ENCODE measurements at regions not wholly inside any gene's neighbourhood (a gene's known extent, or its start where the extent isn't known, plus 50 kb on each side); places are given as distances from the start of the nearest gene placed in this dataset.
"Not testable (repeated sequence)": the region's sequence is repeated elsewhere in the genome, so short reads cannot be mapped to it uniquely, and the experiment has no call there.

GRCh38 chr6:157753291-157753690 lies 69.8 kb upstream of the SNX9 start:
- Histone ChIP-seq H3K23ac (ENCODE audit: insufficient read length, low read depth, low read length) (no peak overlapping the region), H3T11ph (ENCODE audit: low read length) (no peak overlapping the region), H3K4me1 (ENCODE audit: insufficient read depth, low read length) (peaks cover 5% of the 10 kb centered on the region; the same call in 1 of the 2 replicates), H4K8ac (replicated peaks; ENCODE audit: insufficient read length, low read depth, low read length) (no peak overlapping the region), H3K9ac (ENCODE audit: extremely low read depth, insufficient read length, low read length) (no peak overlapping the region), H3K79me2 (ENCODE audit: insufficient read depth, low read length) (no peaks in the 10 kb centered on the region), H3K27ac (ENCODE audit: insufficient read length, low read depth, low read length) (no peak overlapping the region), H4K20me1 (ENCODE audit: control insufficient read depth, insufficient read depth, insufficient read length) (no peaks in the 10 kb centered on the region), H4K5ac (ENCODE audit: insufficient read length, low read depth, low read length) (no peak overlapping the region), H2AFZ (ENCODE audit: low read length) (no peak overlapping the region), H3K4me2 (ENCODE audit: insufficient read depth, insufficient read length, low read length) (no peak overlapping the region), H3K4ac (ENCODE audit: low read depth, low read length) (no peak overlapping the region), H4K91ac (ENCODE audit: insufficient read length, low read depth, low read length) (no peak overlapping the region), H2BK20ac (ENCODE audit: low read depth, low read length, poor library complexity, severe bottlenecking) (no peak overlapping the region), H2BK12ac (ENCODE audit: insufficient read length, low read depth, low read length) (no peak overlapping the region), H2AK5ac (ENCODE audit: insufficient read length, low read length) (no peak overlapping the region), H3K27me3 (ENCODE audit: insufficient read depth, low read length) (no peaks in the 10 kb centered on the region), H2BK120ac (ENCODE audit: low read depth, low read length, poor library complexity, severe bottlenecking) (no peak overlapping the region), H3K14ac (ENCODE audit: insufficient read depth, low read length) (no peak overlapping the region), H3K18ac (ENCODE audit: insufficient read length, low read depth, low read length) (no peak overlapping the region), H2BK5ac (ENCODE audit: insufficient read length, low read length) (no peak overlapping the region), H3K9me3 (ENCODE audit: control insufficient read depth, low read depth, low read length) (peaks cover 4% of the 10 kb centered on the region), H3K23me2 (ENCODE audit: insufficient read length, low read depth, low read length, poor library complexity, severe bottlenecking) (no peaks in the 10 kb centered on the region), H3K79me1 (ENCODE audit: insufficient read depth, low read depth, low read length, poor library complexity, severe bottlenecking) (no peaks in the 10 kb centered on the region), H2BK15ac (ENCODE audit: low read depth, low read length) (no peak overlapping the region), H3K56ac (ENCODE audit: insufficient read length, low read depth, low read length) (no peak overlapping the region)
- peaks cover 28 to 37% of the 10 kb centered on the region in 2 experiments for H3K9me3 Mint-ChIP-seq
- DNase-seq = no peak
- peak overlapping the region in 1 of 3 experiments; percentile 96; a peak in 2 of 7 replicates for H3K27ac Mint-ChIP-seq
- H3K4me3 Mint-ChIP-seq = no peak overlapping the region
- peaks cover 39% of the 10 kb centered on the region for H3K27me3 Mint-ChIP-seq (ENCODE audit: low read depth)
- H3K4me1 Mint-ChIP-seq = peaks cover 29 to 43% of the 10 kb centered on the region in 2 experiments
- WGBS (ENCODE audit: extremely low coverage, insufficient read length, low lambda C conversion rate) = no CpG with 5 or more reads among the region's 2 CpGs
- H3K36me3 Mint-ChIP-seq (ENCODE audit: insufficient read depth in 1 of 3, low read depth in 3 of 3) = peaks cover 5 to 40% (median 31%) of the 10 kb centered on the region in 3 experiments
- TF ChIP-seq CTCF (conservative IDR thresholded peaks at IDR 0.05) = no peak

GRCh38 chr6:157753801-157754200 lies 69.2 kb upstream of the SNX9 start:
- not testable (repeated sequence) for H4K5ac ChIP-seq (ENCODE audit: insufficient read length, low read depth, low read length); H3K4ac ChIP-seq (ENCODE audit: low read depth, low read length); H2AFZ ChIP-seq (ENCODE audit: low read length); H3K23me2 ChIP-seq (ENCODE audit: insufficient read length, low read depth, low read length, poor library complexity, severe bottlenecking); H3K79me2 ChIP-seq (ENCODE audit: insufficient read depth, low read length); H3K56ac ChIP-seq (ENCODE audit: insufficient read length, low read depth, low read length); H3T11ph ChIP-seq (ENCODE audit: low read length); H2BK12ac ChIP-seq (ENCODE audit: insufficient read length, low read depth, low read length); H3K18ac ChIP-seq (ENCODE audit: insufficient read length, low read depth, low read length); H3K4me2 ChIP-seq (ENCODE audit: insufficient read depth, insufficient read length, low read length); H3K79me1 ChIP-seq (ENCODE audit: insufficient read depth, low read depth, low read length, poor library complexity, severe bottlenecking); H4K20me1 ChIP-seq (ENCODE audit: control insufficient read depth, insufficient read depth, insufficient read length); H3K27ac ChIP-seq (ENCODE audit: insufficient read length, low read depth, low read length); H4K8ac ChIP-seq (replicated peaks; ENCODE audit: insufficient read length, low read depth, low read length); H2BK15ac ChIP-seq (ENCODE audit: low read depth, low read length); H2BK120ac ChIP-seq (ENCODE audit: low read depth, low read length, poor library complexity, severe bottlenecking); H2BK5ac ChIP-seq (ENCODE audit: insufficient read length, low read length); H2AK5ac ChIP-seq (ENCODE audit: insufficient read length, low read length); H3K9ac ChIP-seq (ENCODE audit: extremely low read depth, insufficient read length, low read length); H3K4me1 ChIP-seq (ENCODE audit: insufficient read depth, low read length); H3K4me3 Mint-ChIP-seq; H3K14ac ChIP-seq (ENCODE audit: insufficient read depth, low read length); H3K23ac ChIP-seq (ENCODE audit: insufficient read length, low read depth, low read length); DNase-seq; H4K91ac ChIP-seq (ENCODE audit: insufficient read length, low read depth, low read length); H3K9me3 ChIP-seq (ENCODE audit: control insufficient read depth, low read depth, low read length); H3K27me3 ChIP-seq (ENCODE audit: insufficient read depth, low read length); H2BK20ac ChIP-seq (ENCODE audit: low read depth, low read length, poor library complexity, severe bottlenecking)
- WGBS (ENCODE audit: extremely low coverage, insufficient read length, low lambda C conversion rate) = no CpG with 5 or more reads among the region's 4 CpGs
- H3K9me3 Mint-ChIP-seq = peaks cover 28 to 37% of the 10 kb centered on the region in 2 experiments
- H3K27me3 Mint-ChIP-seq (ENCODE audit: low read depth) = peaks cover 43% of the 10 kb centered on the region
- peaks cover 29 to 43% of the 10 kb centered on the region in 2 experiments for H3K4me1 Mint-ChIP-seq
- H3K27ac Mint-ChIP-seq = peak overlapping the region in 1 of 3 experiments; percentile 96; a peak in 2 of 7 replicates
- H3K36me3 Mint-ChIP-seq (ENCODE audit: insufficient read depth in 1 of 3, low read depth in 3 of 3) = peaks cover 5 to 40% (median 34%) of the 10 kb centered on the region in 3 experiments
